Esophagus muscularis mucosa (tissue), 3 donors: ENCODE measurements at regions not wholly inside any gene's neighbourhood (a gene's known extent, or its start where the extent isn't known, plus 50 kb on each side); places are given as distances from the start of the nearest gene placed in this dataset.

Experiments used
- CTCF ChIP-seq, 3 experiments: fragments of 200-600 bp in 2 of 3; fragments of 450-650 bp in 1 of 3; sonication (generic) in 2 of 3; IDR thresholded peaks; one replicate each; pipeline ENCODE4 v1.5.1; 2017 to 2019; ENCODE audit warnings: antibody characterized with exemption in 3 of 3, mild to moderate bottlenecking in 2 of 3, moderate library complexity in 1 of 3
- POLR2A ChIP-seq: fragments of 450-650 bp; IDR thresholded peaks from one replicate; pipeline ENCODE4 v1.6.1; 2017; ENCODE audit warnings: antibody characterized with exemption, moderate library complexity, mild to moderate bottlenecking, low read depth
- POLR2AphosphoS5 ChIP-seq, 2 donors: sonication (generic); formaldehyde crosslinking; IDR thresholded peaks; one replicate each; pipeline ENCODE4 v1.6.1; 2017; ENCODE audit warnings: antibody characterized with exemption in 2 of 2

GRCh38 chr4:89556601-89557305, 249.2 kb upstream of the GPRIN3 start:
- TF ChIP-seq POLR2A (no peak), CTCF (IDR thresholded peaks at IDR 0.05) (no peak), POLR2AphosphoS5 (IDR thresholded peaks at IDR 0.05) (no peak)
